PC-3 (cell line): ENCODE measurements at regions not wholly inside any gene's neighbourhood (a gene's known extent, or its start where the extent isn't known, plus 50 kb on each side); places are given as distances from the start of the nearest gene placed in this dataset.

Source experiments
- ATAC-seq: fragments of 200-7000 bp; cut with Tn5 transposase; 2 replicates; pipeline ENCODE4 v1.9.1; 2020; ENCODE audit warnings: mild to moderate bottlenecking, moderate library complexity
- BruUV-seq: library from RNA; stranded (reverse); fragments of 400-500 nt; replicated peaks from 2 replicates; lab custom pipeline; 2021; lab: Mats Ljungman, UMichigan
- CTCF ChIA-PET: fragments of 300-600 bp; sonication (Branson Sonifier 250); formaldehyde crosslinking; loops from one replicate; lab custom pipeline; 2022; ENCODE audit warnings: antibody characterized with exemption; lab: Charles Lee
- POLR2A ChIA-PET: fragments of 300-600 bp; sonication (Branson Sonifier 250); formaldehyde crosslinking; loops from one replicate; lab custom pipeline; 2022; ENCODE audit warnings: antibody characterized with exemption; ENCODE audit not compliant: unreplicated experiment; lab: Charles Lee
- DNase-seq: peaks from one replicate; pipeline ENCODE4 v3.0.0-alpha.2; 2015
- H2AFZ ChIP-seq: fragments of 300-600 bp; sonication (generic); 2 replicates; pipeline ENCODE4 v1.6.0; 2016; ENCODE audit warnings: antibody characterized with exemption, low read length
- H3F3A ChIP-seq: fragments of 300-600 bp; sonication (generic); one replicate; pipeline ENCODE4 v1.6.0; 2017; ENCODE audit warnings: antibody characterized with exemption, low read length, control low read depth, mild to moderate bottlenecking; ENCODE audit not compliant: unreplicated experiment
- H3K27ac ChIP-seq: fragments of 300-600 bp; sonication (generic); 2 replicates; pipeline ENCODE4 v1.5.1; 2016; ENCODE audit warnings: mild to moderate bottlenecking, low read length
- H3K27me3 ChIP-seq: fragments of 300-600 bp; sonication (generic); 2 replicates; pipeline ENCODE4 v1.6.1; 2016; ENCODE audit warnings: low read length, mixed read lengths
- H3K36me3 ChIP-seq: fragments of 300-600 bp; sonication (generic); 2 replicates; pipeline ENCODE4 v1.6.1; 2016; ENCODE audit warnings: low read depth, mixed run types, low read length, mixed read lengths
- H3K4me1 ChIP-seq: fragments of 300-600 bp; sonication (generic); 2 replicates; pipeline ENCODE4 v1.5.1; 2016; ENCODE audit warnings: low read length; ENCODE audit not compliant: insufficient read depth
- H3K4me2 ChIP-seq: fragments of 300-600 bp; sonication (generic); 2 replicates; pipeline ENCODE4 v1.6.0; 2016; ENCODE audit warnings: low read length
- H3K4me3 ChIP-seq: fragments of 300-600 bp; sonication (generic); 2 replicates; pipeline ENCODE4 v1.5.1; 2016; ENCODE audit warnings: mild to moderate bottlenecking, low read length, mixed read lengths
- H3K79me2 ChIP-seq: fragments of 300-600 bp; sonication (generic); 2 replicates; pipeline ENCODE4 v1.6.1; 2017; ENCODE audit warnings: low read length, mixed read lengths
- H3K9ac ChIP-seq: fragments of 300-600 bp; sonication (generic); 2 replicates; pipeline ENCODE4 v1.6.0; 2016; ENCODE audit warnings: mild to moderate bottlenecking, low read length
- H3K9me2 ChIP-seq: fragments of 300-600 bp; sonication (generic); replicated peaks from 2 replicates; pipeline ENCODE4 v1.6.1; 2016; ENCODE audit warnings: mixed run types, low read length, mixed read lengths
- H3K9me3 ChIP-seq: fragments of 300-600 bp; sonication (generic); 2 replicates; pipeline ENCODE4 v1.6.1; 2016; ENCODE audit warnings: low read length, mixed read lengths
- H4K20me1 ChIP-seq: fragments of 300-600 bp; sonication (generic); 2 replicates; pipeline ENCODE4 v1.6.1; 2016; ENCODE audit warnings: low read length, mixed read lengths
- CTCF ChIP-seq: fragments of 300-600 bp; sonication (generic); conservative IDR thresholded peaks from 2 replicates; pipeline ENCODE4 v1.5.1; 2017; ENCODE audit warnings: antibody characterized with exemption, low read depth, mild to moderate bottlenecking, low read length
- EZH2 ChIP-seq: fragments of 300-600 bp; sonication (generic); IDR thresholded peaks from one replicate; pipeline ENCODE4 v1.6.1; 2017; ENCODE audit warnings: antibody characterized with exemption, mild to moderate bottlenecking, low read length; ENCODE audit not compliant: unreplicated experiment
- EZH2phosphoT487 ChIP-seq: fragments of 300-600 bp; sonication (generic); IDR thresholded peaks from 2 replicates; pipeline ENCODE4 v1.6.1; 2018; ENCODE audit warnings: mild to moderate bottlenecking, antibody characterized with exemption, low read length, borderline replicate concordance
- intact Hi-C: fragments of 100-400 bp; cut with micrococcal nuclease; formaldehyde crosslinking; loops from 2 replicates; pipeline ENCODE4 v1.9.0; 2023

- Histone ChIP-seq H3K27ac (no peak overlapping the region), H4K20me1 (no peaks in the 10 kb centered on the region), H2AFZ (no peak overlapping the region), H3K4me1 (no peaks in the 10 kb centered on the region), H3F3A (no peaks in the 10 kb centered on the region), H3K4me3 (no peak overlapping the region), H3K27me3 (no peaks in the 10 kb centered on the region), H3K9me3 (no peaks in the 10 kb centered on the region), H3K79me2 (no peaks in the 10 kb centered on the region), H3K36me3 (no peaks in the 10 kb centered on the region), H3K4me2 (no peak overlapping the region), H3K9me2 (no peaks in the 10 kb centered on the region), H3K9ac (no peak overlapping the region)
- no TSS peak for BruUV-seq
- no peak for ATAC-seq
- POLR2A ChIA-PET = no interaction called here
- DNase-seq = no peak
- CTCF ChIA-PET = no interaction called here
- intact Hi-C loops = no loop called here
- TF ChIP-seq EZH2phosphoT487 (no peak), CTCF (no peak), EZH2 (no peak)
Observed at GRCh38 chr16:79485020-79485419, 115.5 kb downstream of the MAF start.

- H3K4me1 ChIP-seq = no peaks in the 10 kb centered on the region
- no peak overlapping the region for H3K27ac ChIP-seq
- no peaks in the 10 kb centered on the region for H3K79me2 ChIP-seq
- BruUV-seq = no TSS peak
- TF ChIP-seq EZH2 (no peak), CTCF (no peak), EZH2phosphoT487 (no peak)
- no peak overlapping the region for H3K4me3 ChIP-seq
- CTCF ChIA-PET = no interaction called here
- ATAC-seq = no peak
- H3K9me2 ChIP-seq = no peaks in the 10 kb centered on the region
- H3K9ac ChIP-seq = no peak overlapping the region
- intact Hi-C loops = no loop called here
- DNase-seq = no peak
- POLR2A ChIA-PET = no interaction called here
- no peaks in the 10 kb centered on the region for H3K9me3 ChIP-seq
- H3K27me3 ChIP-seq = no peaks in the 10 kb centered on the region
- no peak overlapping the region for H2AFZ ChIP-seq
- no peaks in the 10 kb centered on the region for H3K36me3 ChIP-seq
- no peaks in the 10 kb centered on the region for H4K20me1 ChIP-seq
- no peaks in the 10 kb centered on the region for H3F3A ChIP-seq
- H3K4me2 ChIP-seq = no peak overlapping the region
Observed at GRCh38 chr16:79484237-79484636, 116.3 kb downstream of the MAF start.

GRCh38 chr16:79483336-79483735, 117.2 kb downstream of the MAF start:
- Histone ChIP-seq H3K4me3 (no peak overlapping the region), H3K9me2 (no peaks in the 10 kb centered on the region), H2AFZ (no peak overlapping the region), H4K20me1 (no peaks in the 10 kb centered on the region), H3K27ac (no peak overlapping the region), H3K4me2 (no peak overlapping the region), H3K79me2 (no peaks in the 10 kb centered on the region), H3F3A (no peaks in the 10 kb centered on the region), H3K36me3 (no peaks in the 10 kb centered on the region), H3K9me3 (no peaks in the 10 kb centered on the region), H3K4me1 (no peaks in the 10 kb centered on the region), H3K9ac (no peak overlapping the region), H3K27me3 (no peaks in the 10 kb centered on the region)
- no TSS peak for BruUV-seq
- TF ChIP-seq CTCF (no peak), EZH2phosphoT487 (no peak), EZH2 (no peak)
- DNase-seq (no peak), ATAC-seq (no peak)
- ChIA-PET POLR2A (no interaction called here), CTCF (no interaction called here)
- intact Hi-C loops = no loop called here
